ENCODE measurements at regions not wholly inside any gene's neighbourhood (a gene's known extent, or its start where the extent isn't known, plus 50 kb on each side); places are given as distances from the start of the nearest gene placed in this dataset.

DNA sequence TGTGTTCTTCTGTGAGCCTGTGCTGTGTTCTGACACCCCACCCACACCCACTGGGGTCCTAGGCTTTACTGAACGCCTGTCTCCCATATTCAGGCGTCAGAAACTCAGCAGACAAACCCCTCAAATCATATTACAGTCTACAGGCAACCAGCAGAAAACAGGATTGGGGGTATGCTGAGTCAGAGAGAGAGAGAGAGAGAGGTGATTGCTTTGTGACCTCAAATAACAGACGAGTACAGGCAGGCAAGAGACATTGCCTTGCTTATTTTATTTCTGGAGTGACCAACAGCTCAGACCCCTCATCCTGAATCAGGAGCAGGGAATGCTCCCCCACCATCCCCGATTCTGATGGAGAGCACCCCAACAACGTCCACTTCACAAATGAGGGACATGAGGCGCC is 473.9 kb downstream of the PMP22 start:
- TF ChIP-seq, protein P1, sequence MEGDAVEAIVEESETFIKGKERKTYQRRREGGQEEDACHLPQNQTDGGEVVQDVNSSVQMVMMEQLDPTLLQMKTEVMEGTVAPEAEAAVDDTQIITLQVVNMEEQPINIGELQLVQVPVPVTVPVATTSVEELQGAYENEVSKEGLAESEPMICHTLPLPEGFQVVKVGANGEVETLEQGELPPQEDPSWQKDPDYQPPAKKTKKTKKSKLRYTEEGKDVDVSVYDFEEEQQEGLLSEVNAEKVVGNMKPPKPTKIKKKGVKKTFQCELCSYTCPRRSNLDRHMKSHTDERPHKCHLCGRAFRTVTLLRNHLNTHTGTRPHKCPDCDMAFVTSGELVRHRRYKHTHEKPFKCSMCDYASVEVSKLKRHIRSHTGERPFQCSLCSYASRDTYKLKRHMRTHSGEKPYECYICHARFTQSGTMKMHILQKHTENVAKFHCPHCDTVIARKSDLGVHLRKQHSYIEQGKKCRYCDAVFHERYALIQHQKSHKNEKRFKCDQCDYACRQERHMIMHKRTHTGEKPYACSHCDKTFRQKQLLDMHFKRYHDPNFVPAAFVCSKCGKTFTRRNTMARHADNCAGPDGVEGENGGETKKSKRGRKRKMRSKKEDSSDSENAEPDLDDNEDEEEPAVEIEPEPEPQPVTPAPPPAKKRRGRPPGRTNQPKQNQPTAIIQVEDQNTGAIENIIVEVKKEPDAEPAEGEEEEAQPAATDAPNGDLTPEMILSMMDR (IDR thresholded peaks at IDR 0.05 in 4 of 5, conservative IDR thresholded peaks at IDR 0.05 in 1 of 5): no peak
- no peak for TF ChIP-seq POLR2A (IDR thresholded peaks at IDR 0.05)

All from gastrocnemius medialis (tissue), 4 donors.